ENCODE measurements at regions not wholly inside any gene's neighbourhood (a gene's known extent, or its start where the extent isn't known, plus 50 kb on each side); places are given as distances from the start of the nearest gene placed in this dataset.

DNA sequence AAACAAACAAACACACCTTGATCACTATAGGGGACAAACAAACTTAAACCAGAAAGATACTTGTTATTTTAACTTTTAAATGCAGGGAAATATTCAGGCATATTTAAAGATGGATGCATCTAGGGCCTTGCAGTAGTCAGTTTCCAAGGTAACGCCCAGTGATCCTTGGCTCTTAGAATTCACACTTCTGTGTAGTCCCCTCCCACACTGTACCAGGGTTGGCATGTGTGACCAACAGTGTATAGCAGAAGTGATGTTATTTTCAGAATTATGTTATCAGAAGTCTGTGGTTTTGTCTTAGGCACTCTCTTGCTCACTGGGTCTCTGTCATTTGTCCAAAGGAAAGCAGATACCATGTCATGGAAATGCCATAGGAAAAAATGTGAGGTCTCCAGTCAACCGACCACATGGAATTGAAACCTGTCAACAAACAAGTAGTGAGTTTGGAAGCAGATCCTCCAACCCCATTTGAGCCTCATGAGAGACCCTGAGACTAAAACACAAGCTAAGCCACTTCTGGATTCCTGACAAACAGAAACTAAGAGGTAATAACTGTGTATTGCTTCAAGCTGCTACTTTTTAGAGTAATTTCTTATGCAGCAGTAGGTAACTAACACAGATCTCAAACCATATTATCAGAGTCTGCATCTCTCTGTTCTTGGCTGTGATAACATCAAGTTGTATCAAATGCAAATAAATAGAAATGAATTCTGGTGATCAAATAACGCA is 670.3 kb downstream of the KCTD8 start:
- no peaks in the 10 kb centered on the region for H3K9me3 ChIP-seq
- no peaks in the 10 kb centered on the region for H3K27me3 ChIP-seq
- DNase-seq (no peak), ATAC-seq (ENCODE audit: low FRiP score in 2 of 2) (no peak)
- H3K27ac ChIP-seq, result no peak overlapping the region
- no peaks in the 10 kb centered on the region for H3K4me1 ChIP-seq
- TF ChIP-seq EP300 (IDR thresholded peaks at IDR 0.05), result no peak
- TF ChIP-seq POLR2A (IDR thresholded peaks at IDR 0.05), result no peak
- TF ChIP-seq, protein P1, sequence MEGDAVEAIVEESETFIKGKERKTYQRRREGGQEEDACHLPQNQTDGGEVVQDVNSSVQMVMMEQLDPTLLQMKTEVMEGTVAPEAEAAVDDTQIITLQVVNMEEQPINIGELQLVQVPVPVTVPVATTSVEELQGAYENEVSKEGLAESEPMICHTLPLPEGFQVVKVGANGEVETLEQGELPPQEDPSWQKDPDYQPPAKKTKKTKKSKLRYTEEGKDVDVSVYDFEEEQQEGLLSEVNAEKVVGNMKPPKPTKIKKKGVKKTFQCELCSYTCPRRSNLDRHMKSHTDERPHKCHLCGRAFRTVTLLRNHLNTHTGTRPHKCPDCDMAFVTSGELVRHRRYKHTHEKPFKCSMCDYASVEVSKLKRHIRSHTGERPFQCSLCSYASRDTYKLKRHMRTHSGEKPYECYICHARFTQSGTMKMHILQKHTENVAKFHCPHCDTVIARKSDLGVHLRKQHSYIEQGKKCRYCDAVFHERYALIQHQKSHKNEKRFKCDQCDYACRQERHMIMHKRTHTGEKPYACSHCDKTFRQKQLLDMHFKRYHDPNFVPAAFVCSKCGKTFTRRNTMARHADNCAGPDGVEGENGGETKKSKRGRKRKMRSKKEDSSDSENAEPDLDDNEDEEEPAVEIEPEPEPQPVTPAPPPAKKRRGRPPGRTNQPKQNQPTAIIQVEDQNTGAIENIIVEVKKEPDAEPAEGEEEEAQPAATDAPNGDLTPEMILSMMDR (IDR thresholded peaks at IDR 0.05), result no peak
- no peak for TF ChIP-seq POLR2AphosphoS5 (IDR thresholded peaks at IDR 0.05)
- WGBS, 2 donors, result 80 to 81% methylated on average over 3 of the region's 3 CpGs
- H3K4me3 ChIP-seq, result no peak overlapping the region
- H3K36me3 ChIP-seq, result no peaks in the 10 kb centered on the region

DNA sequence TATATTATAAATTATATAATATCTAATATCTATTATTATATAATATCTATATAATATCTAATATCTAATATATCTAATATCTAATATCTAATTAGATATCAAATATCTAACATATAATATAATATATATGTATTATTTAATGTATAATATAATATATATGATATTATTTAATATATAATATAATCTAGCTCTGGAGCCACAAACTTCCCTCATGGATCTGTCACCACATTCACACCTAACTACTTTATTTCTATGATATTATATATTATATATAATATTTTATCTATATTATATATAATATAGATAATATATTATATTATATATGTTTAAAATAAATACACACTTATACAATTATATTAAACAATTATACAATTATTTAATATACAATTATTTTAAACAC is 667.5 kb downstream of the KCTD8 start:
- Histone ChIP-seq H3K9me3 (no peaks in the 10 kb centered on the region), H3K4me3 (no peak overlapping the region), H3K36me3 (no peaks in the 10 kb centered on the region), H3K27me3 (no peaks in the 10 kb centered on the region), H3K27ac (no peak overlapping the region), H3K4me1 (no peaks in the 10 kb centered on the region)
- ATAC-seq (ENCODE audit: low FRiP score in 2 of 2) (no peak), DNase-seq (no peak)
- TF ChIP-seq POLR2AphosphoS5 (IDR thresholded peaks at IDR 0.05) (no peak), POLR2A (IDR thresholded peaks at IDR 0.05) (no peak), EP300 (IDR thresholded peaks at IDR 0.05) (no peak)
- TF ChIP-seq, protein P1 (IDR thresholded peaks at IDR 0.05), result no peak

DNA sequence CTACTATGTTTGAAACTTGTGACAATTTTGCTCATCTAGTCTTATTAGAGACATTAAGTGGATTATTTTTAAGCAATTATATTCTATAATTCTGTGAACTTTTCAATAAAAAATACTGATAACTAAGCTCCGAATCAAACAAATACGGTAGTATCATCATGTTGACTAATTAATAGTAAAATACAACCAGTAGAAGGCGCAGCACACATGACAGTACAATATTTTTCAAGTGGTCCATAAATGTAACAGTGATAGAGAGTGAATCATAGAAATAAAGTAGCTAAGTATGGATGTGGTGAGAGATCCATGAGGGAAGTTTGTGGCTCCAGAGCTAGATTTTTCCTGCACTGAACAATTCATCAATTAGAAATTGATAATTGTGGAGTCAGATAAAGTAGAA is 666.2 kb downstream of the KCTD8 start:
- Histone ChIP-seq H3K27ac (no peak overlapping the region), H3K4me1 (no peaks in the 10 kb centered on the region), H3K27me3 (no peaks in the 10 kb centered on the region), H3K36me3 (no peaks in the 10 kb centered on the region), H3K4me3 (no peak overlapping the region), H3K9me3 (no peaks in the 10 kb centered on the region)
- ATAC-seq (ENCODE audit: low FRiP score in 2 of 2) (no peak), DNase-seq (no peak)
- TF ChIP-seq POLR2AphosphoS5 (IDR thresholded peaks at IDR 0.05) (no peak), EP300 (IDR thresholded peaks at IDR 0.05) (no peak), POLR2A (IDR thresholded peaks at IDR 0.05) (no peak)
- TF ChIP-seq, protein P1 (IDR thresholded peaks at IDR 0.05), result no peak
- 86 to 88% methylated on average over 3 of the region's 3 CpGs for WGBS, 2 donors

DNA sequence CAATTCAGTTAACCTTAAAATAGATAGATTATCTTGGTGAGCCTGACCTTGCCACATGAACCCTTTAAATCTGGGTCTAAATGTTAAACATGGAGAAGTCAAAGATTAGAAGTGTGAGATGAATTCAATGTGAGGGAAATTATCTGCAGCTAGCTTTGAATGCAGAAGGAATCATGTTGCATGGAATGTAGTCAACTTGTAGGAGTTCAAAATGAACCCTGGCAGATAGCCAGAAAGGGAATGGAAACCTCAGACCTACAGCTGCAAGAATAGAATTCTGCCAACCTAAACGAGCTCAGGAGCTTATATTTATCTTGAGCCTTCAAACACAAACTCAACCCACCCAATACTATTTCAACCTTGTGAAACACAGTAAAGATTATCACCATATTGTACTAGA is 632.5 kb downstream of the KCTD8 start:
- Histone ChIP-seq H3K36me3 (no peaks in the 10 kb centered on the region), H3K9me3 (no peaks in the 10 kb centered on the region), H3K4me1 (no peaks in the 10 kb centered on the region), H3K4me3 (no peak overlapping the region), H3K27ac (no peak overlapping the region), H3K27me3 (no peaks in the 10 kb centered on the region)
- TF ChIP-seq POLR2A (IDR thresholded peaks at IDR 0.05), result no peak
- TF ChIP-seq, protein P1 (IDR thresholded peaks at IDR 0.05), result no peak
- TF ChIP-seq EP300 (IDR thresholded peaks at IDR 0.05), result no peak
- no peak for TF ChIP-seq POLR2AphosphoS5 (IDR thresholded peaks at IDR 0.05)
- DNase-seq (no peak), ATAC-seq (ENCODE audit: low FRiP score in 2 of 2) (no peak)
- WGBS, 2 donors, result 14 to 46% methylated on average over 1 of the region's 1 CpG

DNA sequence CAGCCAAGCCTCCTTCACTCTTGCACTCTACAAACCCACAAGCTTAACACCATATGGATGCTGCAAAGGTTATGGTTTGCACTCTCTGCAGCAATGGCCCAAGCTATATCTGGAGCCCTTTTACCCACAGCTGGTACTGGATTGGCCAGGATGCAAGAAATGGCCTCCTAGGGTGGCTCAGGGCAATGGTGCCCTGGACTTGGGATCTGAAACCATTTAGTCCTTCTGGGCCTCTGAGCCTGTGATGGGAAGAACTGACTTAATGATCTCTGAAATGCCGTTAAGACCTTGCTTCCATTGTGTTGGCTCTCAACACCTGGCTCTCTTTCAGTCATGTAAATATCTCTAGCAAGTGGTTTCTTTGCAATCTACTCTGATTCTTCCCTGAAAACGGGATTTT is 626.0 kb downstream of the KCTD8 start:
- H3K9me3 ChIP-seq, result peaks cover 0 to 18% (median 4%) of the 10 kb centered on the region in 4 donors
- WGBS, 2 donors, result 64 to 72% methylated on average over 2 of the region's 2 CpGs
- TF ChIP-seq, protein P1 (IDR thresholded peaks at IDR 0.05), result no peak
- TF ChIP-seq EP300 (IDR thresholded peaks at IDR 0.05), result no peak
- TF ChIP-seq POLR2AphosphoS5 (IDR thresholded peaks at IDR 0.05), result no peak
- no peak for TF ChIP-seq POLR2A (IDR thresholded peaks at IDR 0.05)
- no peak overlapping the region for H3K4me3 ChIP-seq
- H3K4me1 ChIP-seq, result no peaks in the 10 kb centered on the region
- DNase-seq (no peak), ATAC-seq (ENCODE audit: low FRiP score in 2 of 2) (no peak)
- no peak overlapping the region for H3K27ac ChIP-seq
- H3K36me3 ChIP-seq, result no peaks in the 10 kb centered on the region
- no peaks in the 10 kb centered on the region for H3K27me3 ChIP-seq
